ENCODE measurements at regions not wholly inside any gene's neighbourhood (a gene's known extent, or its start where the extent isn't known, plus 50 kb on each side); places are given as distances from the start of the nearest gene placed in this dataset.

DNA sequence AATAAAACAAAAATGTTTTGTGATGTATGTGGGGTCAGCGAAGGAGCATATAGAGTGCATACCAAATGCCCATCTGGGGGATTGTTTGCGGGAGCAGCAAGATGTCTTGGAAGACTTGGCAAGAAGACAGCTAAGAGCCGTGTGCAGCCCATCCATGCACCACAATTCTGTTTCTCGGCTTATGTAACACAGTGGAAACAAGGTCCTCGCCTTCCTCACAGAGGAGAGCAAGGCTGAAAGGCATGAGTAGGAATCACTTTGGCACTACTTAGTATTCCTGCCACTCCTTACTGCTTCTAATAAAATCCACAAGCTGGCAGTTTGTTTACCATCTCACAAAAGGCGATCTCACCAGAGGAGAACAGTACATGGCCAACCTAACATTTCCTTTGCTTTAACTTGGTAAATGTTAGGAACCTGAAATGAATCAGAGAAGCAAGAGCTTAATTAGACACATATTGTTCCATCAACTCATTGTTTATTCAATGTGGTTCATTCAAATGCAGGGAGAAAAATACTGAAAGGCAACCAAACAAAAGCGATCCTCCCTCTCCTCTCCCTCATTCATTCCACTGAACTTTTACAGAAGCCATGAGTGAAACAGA lies 648.1 kb downstream of the ACTL7B start:
- TF ChIP-seq, protein P1, sequence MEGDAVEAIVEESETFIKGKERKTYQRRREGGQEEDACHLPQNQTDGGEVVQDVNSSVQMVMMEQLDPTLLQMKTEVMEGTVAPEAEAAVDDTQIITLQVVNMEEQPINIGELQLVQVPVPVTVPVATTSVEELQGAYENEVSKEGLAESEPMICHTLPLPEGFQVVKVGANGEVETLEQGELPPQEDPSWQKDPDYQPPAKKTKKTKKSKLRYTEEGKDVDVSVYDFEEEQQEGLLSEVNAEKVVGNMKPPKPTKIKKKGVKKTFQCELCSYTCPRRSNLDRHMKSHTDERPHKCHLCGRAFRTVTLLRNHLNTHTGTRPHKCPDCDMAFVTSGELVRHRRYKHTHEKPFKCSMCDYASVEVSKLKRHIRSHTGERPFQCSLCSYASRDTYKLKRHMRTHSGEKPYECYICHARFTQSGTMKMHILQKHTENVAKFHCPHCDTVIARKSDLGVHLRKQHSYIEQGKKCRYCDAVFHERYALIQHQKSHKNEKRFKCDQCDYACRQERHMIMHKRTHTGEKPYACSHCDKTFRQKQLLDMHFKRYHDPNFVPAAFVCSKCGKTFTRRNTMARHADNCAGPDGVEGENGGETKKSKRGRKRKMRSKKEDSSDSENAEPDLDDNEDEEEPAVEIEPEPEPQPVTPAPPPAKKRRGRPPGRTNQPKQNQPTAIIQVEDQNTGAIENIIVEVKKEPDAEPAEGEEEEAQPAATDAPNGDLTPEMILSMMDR (conservative IDR thresholded peaks at IDR 0.05; ENCODE audit: low read length) = no peak
- no peak for TF ChIP-seq EZH2phosphoT487 (IDR thresholded peaks at IDR 0.05; ENCODE audit: borderline replicate concordance)

Data from Loucy (cell line).